ENCODE measurements at regions not wholly inside any gene's neighbourhood (a gene's known extent, or its start where the extent isn't known, plus 50 kb on each side); places are given as distances from the start of the nearest gene placed in this dataset.

DNA sequence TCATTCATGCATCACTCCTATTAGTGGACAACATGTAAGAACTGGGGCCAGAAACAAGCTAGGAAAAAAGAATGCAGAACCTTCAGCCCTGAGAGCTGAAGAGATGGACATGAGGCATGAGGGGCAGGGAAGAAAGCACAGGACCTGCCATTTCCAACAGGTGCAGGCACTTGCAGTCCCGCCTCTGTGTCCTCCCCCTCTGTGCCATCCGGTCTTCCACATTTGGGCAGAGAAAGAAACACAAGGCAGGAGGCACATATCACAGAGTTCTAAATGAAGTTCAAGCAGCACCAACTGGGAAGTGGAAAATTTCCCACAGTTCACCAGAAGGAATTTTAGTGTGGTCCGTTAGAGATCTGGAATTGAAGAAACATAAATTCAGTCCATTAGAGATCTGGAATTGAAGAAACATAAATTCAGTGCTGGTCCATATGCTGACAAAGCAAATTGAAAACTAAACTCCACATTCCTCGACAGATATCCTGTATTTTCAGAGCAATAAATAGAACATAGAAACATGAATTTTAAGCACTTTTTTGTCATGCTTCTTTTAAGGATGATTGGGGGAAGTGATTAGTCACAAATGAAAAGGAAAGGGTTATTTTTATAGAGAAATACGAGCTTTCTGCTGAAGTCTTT lies 57.2 kb upstream of the DAPP1 start (continued):
- no peak for TF ChIP-seq ZNF416 (CRISPR knock-in tag; IDR thresholded peaks at IDR 0.05)

DNA sequence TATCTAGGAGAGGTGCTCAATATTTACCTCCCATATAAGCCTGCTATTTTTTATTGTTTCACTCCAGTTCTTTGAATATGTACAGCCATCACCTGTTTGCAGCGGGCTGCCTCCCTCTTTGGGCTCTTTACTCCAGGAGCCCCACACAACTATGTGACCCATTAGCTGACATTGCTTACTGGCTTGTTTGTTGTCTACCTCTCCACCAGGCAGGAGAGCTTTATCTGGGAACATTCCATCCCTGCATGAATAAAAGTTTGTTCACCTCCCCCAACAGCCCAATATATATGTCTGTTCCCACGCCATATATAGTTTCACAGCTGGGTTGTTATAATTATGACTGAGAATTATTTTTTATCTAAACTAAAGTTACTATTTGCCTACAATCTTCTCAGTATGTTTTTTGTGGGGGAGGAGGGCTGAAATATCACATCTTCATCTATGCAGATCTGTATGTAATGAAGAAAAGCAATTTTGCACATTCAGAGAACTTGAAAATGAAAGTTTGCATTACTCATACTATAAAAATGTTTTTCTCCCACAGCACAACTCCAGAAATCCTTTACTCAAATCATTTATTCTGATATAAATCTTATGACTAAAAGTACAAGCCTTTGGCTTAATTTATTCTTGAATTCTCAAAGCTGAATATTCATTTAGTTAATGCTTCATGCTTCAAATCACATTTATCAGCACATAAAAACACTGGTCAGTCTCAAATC lies 61.2 kb upstream of the DAPP1 start:
- no peak overlapping the region for H3K4me3 Mint-ChIP-seq
- peaks cover 5% of the 10 kb centered on the region for H3K4me1 Mint-ChIP-seq
- DNase-seq (ENCODE audit: low spot score) (no peak), ATAC-seq (peak; percentile 41; the same call in 1 of the 2 replicates)
- ChIA-PET POLR2A (no interaction called here), CTCF (no interaction called here)
- H3K9me3 Mint-ChIP-seq = no peaks in the 10 kb centered on the region
- H3K27me3 Mint-ChIP-seq (ENCODE audit: low read depth) = no peaks in the 10 kb centered on the region
- TF ChIP-seq, protein P1, sequence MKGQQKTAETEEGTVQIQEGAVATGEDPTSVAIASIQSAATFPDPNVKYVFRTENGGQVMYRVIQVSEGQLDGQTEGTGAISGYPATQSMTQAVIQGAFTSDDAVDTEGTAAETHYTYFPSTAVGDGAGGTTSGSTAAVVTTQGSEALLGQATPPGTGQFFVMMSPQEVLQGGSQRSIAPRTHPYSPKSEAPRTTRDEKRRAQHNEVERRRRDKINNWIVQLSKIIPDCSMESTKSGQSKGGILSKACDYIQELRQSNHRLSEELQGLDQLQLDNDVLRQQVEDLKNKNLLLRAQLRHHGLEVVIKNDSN (CRISPR knock-in tag; IDR thresholded peaks at IDR 0.05) = no peak
- TF ChIP-seq JUN (CRISPR knock-in tag; IDR thresholded peaks at IDR 0.05) (no peak), RELA (CRISPR knock-in tag; IDR thresholded peaks at IDR 0.05; ENCODE audit: borderline replicate concordance) (no peak), NFATC4 (CRISPR knock-in tag; IDR thresholded peaks at IDR 0.05) (no peak), EMX1 (CRISPR knock-in tag; IDR thresholded peaks at IDR 0.05) (no peak), NFYB (CRISPR knock-in tag; conservative IDR thresholded peaks at IDR 0.05; ENCODE audit: low read depth) (no peak), TEAD1 (CRISPR knock-in tag; IDR thresholded peaks at IDR 0.05) (no peak), CBFB (CRISPR knock-in tag; IDR thresholded peaks at IDR 0.05; ENCODE audit: low read depth) (no peak), CREB1 (CRISPR knock-in tag; IDR thresholded peaks at IDR 0.05) (no peak), ZNF416 (CRISPR knock-in tag; IDR thresholded peaks at IDR 0.05) (no peak), FOXP1 (CRISPR knock-in tag; IDR thresholded peaks at IDR 0.05; ENCODE audit: borderline replicate concordance) (no peak), ZNF423 (CRISPR knock-in tag; IDR thresholded peaks at IDR 0.05) (no peak), SMAD3 (CRISPR knock-in tag; IDR thresholded peaks at IDR 0.05; ENCODE audit: borderline replicate concordance) (no peak), ZNF121 (CRISPR knock-in tag; IDR thresholded peaks at IDR 0.05) (no peak), KAT7 (CRISPR knock-in tag; IDR thresholded peaks at IDR 0.05; ENCODE audit: borderline replicate concordance) (no peak), ZBTB21 (CRISPR knock-in tag; IDR thresholded peaks at IDR 0.05; ENCODE audit: borderline replicate concordance) (no peak)
- TF ChIP-seq, protein P2, sequence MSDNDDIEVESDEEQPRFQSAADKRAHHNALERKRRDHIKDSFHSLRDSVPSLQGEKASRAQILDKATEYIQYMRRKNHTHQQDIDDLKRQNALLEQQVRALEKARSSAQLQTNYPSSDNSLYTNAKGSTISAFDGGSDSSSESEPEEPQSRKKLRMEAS (CRISPR knock-in tag; IDR thresholded peaks at IDR 0.05) = no peak
- TF ChIP-seq, protein P3, sequence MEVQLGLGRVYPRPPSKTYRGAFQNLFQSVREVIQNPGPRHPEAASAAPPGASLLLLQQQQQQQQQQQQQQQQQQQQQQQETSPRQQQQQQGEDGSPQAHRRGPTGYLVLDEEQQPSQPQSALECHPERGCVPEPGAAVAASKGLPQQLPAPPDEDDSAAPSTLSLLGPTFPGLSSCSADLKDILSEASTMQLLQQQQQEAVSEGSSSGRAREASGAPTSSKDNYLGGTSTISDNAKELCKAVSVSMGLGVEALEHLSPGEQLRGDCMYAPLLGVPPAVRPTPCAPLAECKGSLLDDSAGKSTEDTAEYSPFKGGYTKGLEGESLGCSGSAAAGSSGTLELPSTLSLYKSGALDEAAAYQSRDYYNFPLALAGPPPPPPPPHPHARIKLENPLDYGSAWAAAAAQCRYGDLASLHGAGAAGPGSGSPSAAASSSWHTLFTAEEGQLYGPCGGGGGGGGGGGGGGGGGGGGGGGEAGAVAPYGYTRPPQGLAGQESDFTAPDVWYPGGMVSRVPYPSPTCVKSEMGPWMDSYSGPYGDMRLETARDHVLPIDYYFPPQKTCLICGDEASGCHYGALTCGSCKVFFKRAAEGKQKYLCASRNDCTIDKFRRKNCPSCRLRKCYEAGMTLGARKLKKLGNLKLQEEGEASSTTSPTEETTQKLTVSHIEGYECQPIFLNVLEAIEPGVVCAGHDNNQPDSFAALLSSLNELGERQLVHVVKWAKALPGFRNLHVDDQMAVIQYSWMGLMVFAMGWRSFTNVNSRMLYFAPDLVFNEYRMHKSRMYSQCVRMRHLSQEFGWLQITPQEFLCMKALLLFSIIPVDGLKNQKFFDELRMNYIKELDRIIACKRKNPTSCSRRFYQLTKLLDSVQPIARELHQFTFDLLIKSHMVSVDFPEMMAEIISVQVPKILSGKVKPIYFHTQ (CRISPR knock-in tag; IDR thresholded peaks at IDR 0.05) = no peak
- TF ChIP-seq, protein P4, sequence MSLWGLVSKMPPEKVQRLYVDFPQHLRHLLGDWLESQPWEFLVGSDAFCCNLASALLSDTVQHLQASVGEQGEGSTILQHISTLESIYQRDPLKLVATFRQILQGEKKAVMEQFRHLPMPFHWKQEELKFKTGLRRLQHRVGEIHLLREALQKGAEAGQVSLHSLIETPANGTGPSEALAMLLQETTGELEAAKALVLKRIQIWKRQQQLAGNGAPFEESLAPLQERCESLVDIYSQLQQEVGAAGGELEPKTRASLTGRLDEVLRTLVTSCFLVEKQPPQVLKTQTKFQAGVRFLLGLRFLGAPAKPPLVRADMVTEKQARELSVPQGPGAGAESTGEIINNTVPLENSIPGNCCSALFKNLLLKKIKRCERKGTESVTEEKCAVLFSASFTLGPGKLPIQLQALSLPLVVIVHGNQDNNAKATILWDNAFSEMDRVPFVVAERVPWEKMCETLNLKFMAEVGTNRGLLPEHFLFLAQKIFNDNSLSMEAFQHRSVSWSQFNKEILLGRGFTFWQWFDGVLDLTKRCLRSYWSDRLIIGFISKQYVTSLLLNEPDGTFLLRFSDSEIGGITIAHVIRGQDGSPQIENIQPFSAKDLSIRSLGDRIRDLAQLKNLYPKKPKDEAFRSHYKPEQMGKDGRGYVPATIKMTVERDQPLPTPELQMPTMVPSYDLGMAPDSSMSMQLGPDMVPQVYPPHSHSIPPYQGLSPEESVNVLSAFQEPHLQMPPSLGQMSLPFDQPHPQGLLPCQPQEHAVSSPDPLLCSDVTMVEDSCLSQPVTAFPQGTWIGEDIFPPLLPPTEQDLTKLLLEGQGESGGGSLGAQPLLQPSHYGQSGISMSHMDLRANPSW (CRISPR knock-in tag; conservative IDR thresholded peaks at IDR 0.05; ENCODE audit: low read depth) = no peak
- H3K36me3 Mint-ChIP-seq = no peaks in the 10 kb centered on the region
- no peak overlapping the region for H3K27ac Mint-ChIP-seq
